Tongue (tissue), 1 donor: ENCODE measurements at regions not wholly inside any gene's neighbourhood (a gene's known extent, or its start where the extent isn't known, plus 50 kb on each side); places are given as distances from the start of the nearest gene placed in this dataset.

Experiments used
- DNase-seq: peaks from one replicate; pipeline ENCODE4 v3.0.0-alpha.2; 2015

DNA sequence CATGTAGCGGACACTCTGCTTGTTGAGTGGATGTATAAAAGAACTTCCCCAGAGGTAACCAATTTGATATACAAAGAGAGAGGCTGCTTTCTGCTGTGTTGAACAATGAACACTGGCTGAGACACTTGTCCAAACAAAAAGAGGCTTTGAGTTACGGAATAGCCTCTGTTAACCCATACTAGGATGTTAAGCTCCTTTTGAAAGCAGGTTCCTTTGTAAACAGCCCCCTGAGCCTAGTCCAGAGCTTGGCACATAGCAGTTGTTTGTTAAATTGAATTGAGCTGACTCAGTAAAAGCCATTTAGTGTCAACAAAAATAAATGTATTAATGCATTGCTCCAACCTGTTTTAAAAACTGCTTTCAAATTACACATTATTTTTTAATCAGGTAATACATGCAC is 200.1 kb downstream of the MZT1 start:
- no peak for DNase-seq

DNA sequence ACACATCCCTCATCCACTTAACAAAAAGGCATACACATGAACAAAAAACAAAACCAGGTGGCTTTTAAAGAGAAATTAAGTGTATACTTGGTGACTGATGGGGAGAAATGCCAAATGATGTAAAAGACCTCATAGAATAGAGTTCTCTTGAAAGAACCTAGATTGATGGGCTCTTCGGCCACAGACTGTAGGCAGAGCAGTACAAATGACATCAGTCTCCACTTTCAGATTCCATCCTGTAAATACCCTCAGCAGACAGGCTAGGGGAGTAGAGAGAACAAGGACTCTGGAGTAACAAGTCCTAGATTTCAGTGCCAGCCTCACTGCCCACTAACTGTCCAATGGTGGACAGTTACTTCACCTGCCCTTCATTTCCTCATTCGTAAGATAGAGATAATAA is 203.8 kb downstream of the MZT1 start:
- DNase-seq, result no peak

- no peak for DNase-seq
These were observed 204.4 kb downstream of the MZT1 start for GRCh38 chr13:72523049-72523448.

- DNase-seq, result no peak
These were observed 205.3 kb downstream of the MZT1 start for GRCh38 chr13:72521940-72522661.

DNA sequence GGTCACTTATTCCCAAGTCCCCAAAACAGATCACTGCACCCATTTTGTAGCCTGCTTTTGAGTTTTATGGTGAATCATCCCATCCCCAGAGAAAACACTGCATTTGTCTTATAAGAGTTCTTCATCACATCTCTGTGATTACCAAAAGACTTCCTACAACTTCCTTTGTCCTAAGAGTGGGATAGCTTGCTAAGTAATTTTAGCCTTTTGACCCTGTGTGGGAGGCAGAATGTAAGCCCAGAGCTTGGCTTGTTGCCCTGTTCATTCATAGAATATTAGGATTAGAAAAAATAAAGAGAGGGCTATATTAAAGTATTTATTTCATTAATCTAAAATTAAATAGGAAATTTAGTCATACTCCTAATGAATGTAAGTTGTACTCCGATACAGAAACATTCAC is 213.3 kb downstream of the MZT1 start:
- DNase-seq, result no peak

DNA sequence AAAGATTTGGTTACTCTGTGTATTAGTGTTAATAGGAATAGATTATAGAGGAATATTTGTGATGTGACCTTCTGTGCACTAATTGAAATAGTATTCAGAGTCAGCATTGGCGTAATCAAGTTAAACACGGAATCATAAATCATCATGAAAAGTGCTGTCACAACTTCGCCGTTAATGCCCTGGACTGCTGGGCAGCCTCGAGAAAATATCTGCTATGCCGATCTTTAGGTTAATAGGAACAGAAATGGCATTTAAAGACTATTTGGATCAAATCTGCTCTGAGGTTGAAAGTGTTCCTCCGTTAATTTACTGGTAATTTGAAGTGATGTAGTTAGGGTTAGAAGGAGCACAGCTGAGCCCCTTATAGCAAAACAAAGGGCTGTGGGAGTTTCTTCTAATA is 219.0 kb downstream of the MZT1 start:
- no peak for DNase-seq

DNA sequence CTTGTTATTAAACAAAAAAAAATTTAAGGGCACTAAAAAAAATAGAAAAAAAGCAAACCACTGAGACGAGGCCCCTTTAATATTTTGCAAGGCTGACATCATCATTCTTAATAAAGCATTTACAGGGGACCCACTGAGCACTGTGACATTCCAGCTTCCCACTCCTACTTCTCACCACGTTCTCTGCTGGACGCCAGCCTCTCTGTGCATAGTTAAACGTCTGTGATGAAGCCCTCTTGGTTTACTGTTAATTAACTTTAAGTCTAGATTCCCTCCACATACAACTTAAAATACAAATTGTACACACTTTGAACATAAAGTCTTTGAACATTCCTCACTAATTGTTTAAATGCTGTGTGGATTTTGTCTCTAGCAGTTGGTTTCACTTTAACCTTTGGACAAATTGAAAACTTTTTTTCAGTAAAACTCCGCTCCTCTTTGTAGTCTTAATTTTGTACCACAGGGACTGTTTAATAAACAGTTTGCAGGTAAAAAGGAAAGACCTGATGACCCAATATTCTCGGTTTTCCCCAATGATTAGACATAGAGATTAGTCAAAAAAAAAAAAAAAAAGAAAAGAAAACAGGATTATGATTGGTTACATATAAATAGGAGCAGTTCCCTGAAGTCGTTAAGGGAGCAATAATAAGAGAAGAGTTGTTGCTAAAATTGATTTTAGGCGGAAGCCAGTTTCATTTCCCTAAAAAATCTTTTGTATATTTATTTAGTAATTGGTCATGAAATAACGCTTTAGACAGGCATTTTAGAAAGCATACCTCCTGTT is 219.8 kb downstream of the MZT1 start:
- DNase-seq, result peak; percentile 12

GRCh38 chr13:72506706-72507105 is 220.7 kb downstream of the MZT1 start:
- DNase-seq, result no peak

- no peak for DNase-seq
These were observed 222.1 kb downstream of the MZT1 start for GRCh38 chr13:72505376-72505775.

- no peak for DNase-seq
These were observed 223.1 kb downstream of the MZT1 start for GRCh38 chr13:72504131-72504841.

- DNase-seq, result no peak
These were observed 226.6 kb downstream of the MZT1 start for GRCh38 chr13:72500851-72501250.

DNA sequence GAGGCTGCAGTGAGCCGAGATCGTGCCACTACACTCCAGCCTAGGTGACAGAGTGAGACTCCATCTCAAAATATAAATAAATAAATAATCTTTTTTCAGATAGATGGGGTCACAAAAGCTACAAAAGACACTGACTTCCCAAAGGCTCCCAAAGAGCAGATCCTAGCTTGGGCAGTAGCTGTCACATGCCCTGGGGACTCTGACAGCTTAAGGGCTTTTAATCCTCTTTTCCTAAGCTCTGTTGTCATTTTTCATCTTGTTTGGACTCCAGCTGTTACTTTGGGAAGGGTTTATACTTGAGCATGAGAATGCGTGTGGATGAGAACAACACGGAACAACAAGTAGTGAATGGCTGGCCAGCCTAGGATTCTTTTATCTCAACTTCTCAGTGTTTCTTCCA is 231.7 kb downstream of the MZT1 start:
- DNase-seq, result peak; percentile 54

GRCh38 chr13:72489751-72490150 is 237.7 kb downstream of the MZT1 start:
- DNase-seq, result peak; percentile 3

- no peak for DNase-seq
These were observed 254.1 kb downstream of the MZT1 start for GRCh38 chr13:72473321-72473720.

- peak; percentile 1 for DNase-seq
These were observed 257.5 kb downstream of the MZT1 start for GRCh38 chr13:72469906-72470305.

GRCh38 chr13:72463561-72463960 is 263.9 kb downstream of the MZT1 start:
- DNase-seq, result peak; percentile 3

GRCh38 chr13:72462726-72463125 is 264.7 kb downstream of the MZT1 start:
- DNase-seq, result no peak

- DNase-seq, result no peak
These were observed 265.3 kb downstream of the MZT1 start for GRCh38 chr13:72462166-72462565.

DNA sequence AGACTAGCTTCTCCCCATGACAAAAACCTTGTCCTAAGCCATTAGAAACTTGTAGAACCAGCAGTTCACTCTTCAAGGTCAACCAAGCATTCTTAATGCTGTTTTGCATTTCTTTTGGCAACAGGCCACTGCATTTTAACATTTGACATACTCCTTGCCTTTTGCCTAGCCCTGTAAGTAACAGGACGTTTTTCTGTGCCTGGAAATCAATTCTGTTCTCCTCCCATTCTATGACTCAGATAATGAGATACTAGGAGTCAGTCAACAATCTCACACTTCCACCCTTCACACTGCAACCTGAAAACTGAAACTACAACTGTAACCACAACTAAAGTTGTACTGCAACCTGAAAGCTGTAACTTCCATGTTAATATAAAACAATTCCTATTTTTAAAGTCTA is 268.7 kb downstream of the MZT1 start:
- no peak for DNase-seq

DNA sequence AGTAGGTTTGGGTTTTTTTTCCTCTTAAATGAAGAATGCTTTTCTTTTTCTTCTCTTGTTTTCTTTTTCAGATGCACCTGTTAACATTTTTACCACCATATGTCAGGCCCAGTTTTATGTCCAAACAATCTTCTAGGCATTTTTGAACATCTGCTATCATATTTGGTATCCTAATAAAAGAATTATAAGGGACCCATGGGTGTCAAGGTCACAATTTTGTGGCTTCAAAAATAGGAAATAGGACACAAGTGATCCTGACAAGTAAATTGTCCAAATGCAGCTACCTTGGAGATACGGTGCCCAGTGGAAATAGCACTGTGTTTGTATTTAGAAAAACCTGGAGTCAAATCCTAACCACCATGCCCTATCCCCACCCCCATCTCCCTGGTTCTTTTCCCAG is 270.3 kb downstream of the MZT1 start:
- no peak for DNase-seq

GRCh38 chr13:72456486-72456885 is 270.9 kb downstream of the MZT1 start:
- DNase-seq, result no peak

DNA sequence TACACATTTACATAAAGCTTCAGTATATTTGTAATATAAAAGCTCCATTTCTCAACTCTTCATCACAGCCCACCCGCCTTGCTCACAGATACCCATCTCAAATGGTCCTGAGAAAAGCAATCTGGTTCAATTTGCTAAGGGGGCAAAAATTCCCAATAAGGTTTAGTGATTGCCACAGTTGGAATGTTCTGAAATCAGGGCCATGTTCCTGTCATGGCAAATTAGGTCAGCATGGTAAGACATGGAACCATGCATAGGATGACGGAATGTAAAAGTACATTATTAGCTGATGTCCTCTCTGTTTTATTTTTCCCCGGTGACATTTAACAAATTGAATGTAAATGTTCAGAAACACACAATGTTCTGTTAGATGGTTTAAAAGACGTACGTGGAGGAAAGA is 274.3 kb downstream of the MZT1 start:
- no peak for DNase-seq

DNA sequence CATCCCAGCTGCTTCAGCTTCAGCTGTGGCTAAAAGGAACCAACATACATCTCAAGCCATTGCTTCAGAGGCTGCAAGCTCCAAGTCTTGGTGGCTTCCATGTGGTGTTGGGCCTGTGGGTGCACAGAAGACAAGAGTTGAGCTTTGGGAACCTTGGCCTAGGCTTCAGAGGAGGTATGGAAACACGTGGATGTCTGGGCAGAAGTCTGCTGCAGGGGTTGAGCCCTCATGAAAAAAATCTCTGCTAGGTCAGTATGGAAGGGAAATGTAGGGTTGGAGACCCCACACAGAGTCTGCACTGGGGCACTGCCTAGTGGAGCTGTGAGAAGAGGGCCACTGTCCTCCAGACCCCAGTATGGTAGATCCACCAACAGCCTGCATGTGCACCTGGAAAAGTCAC is 279.3 kb downstream of the MZT1 start:
- no peak for DNase-seq
